Progenitor cell of endocrine pancreas (in vitro differentiated cells): ENCODE measurements at regions not wholly inside any gene's neighbourhood (a gene's known extent, or its start where the extent isn't known, plus 50 kb on each side); places are given as distances from the start of the nearest gene placed in this dataset.

Experiments
- DNase-seq: peaks from one replicate; pipeline ENCODE4 v3.0.0; 2021; ENCODE audit warnings: low spot score; ENCODE audit not compliant: unreplicated experiment
- H3K27ac Mint-ChIP-seq: 2 replicates; pipeline ENCODE4 v1.8.0; 2021; ENCODE audit warnings: mild to moderate bottlenecking, moderate library complexity, mixed read lengths
- H3K27me3 Mint-ChIP-seq: 2 replicates; pipeline ENCODE4 v1.8.0; 2021; ENCODE audit warnings: mixed read lengths
- H3K36me3 Mint-ChIP-seq: 2 replicates; pipeline ENCODE4 v1.8.0; 2022; ENCODE audit warnings: mixed read lengths; ENCODE audit not compliant: insufficient read depth
- H3K4me1 Mint-ChIP-seq: 2 replicates; pipeline ENCODE4 v1.8.0; 2021; ENCODE audit warnings: low read depth, mixed read lengths
- H3K4me3 Mint-ChIP-seq: 2 replicates; pipeline ENCODE4 v1.8.0; 2021; ENCODE audit warnings: low read depth, mild to moderate bottlenecking, moderate library complexity, mixed read lengths
- H3K9me3 Mint-ChIP-seq: 2 replicates; pipeline ENCODE4 v1.8.0; 2021; ENCODE audit warnings: low read depth, mixed read lengths
- CTCF ChIP-seq: fragments of 200-600 bp; sonication (generic); IDR thresholded peaks from one replicate; pipeline ENCODE4 v1.5.0; 2021; ENCODE audit warnings: antibody characterized with exemption, mild to moderate bottlenecking; ENCODE audit not compliant: unreplicated experiment

GRCh38 chrX:45815441-45815840, 614.8 kb upstream of the DIPK2B start:
- TF ChIP-seq CTCF = no peak
- DNase-seq = no peak
- H3K36me3 Mint-ChIP-seq = peaks cover 17% of the 10 kb centered on the region
- H3K27ac Mint-ChIP-seq = no peak overlapping the region
- H3K4me1 Mint-ChIP-seq = no peaks in the 10 kb centered on the region
- H3K27me3 Mint-ChIP-seq = no peaks in the 10 kb centered on the region
- peaks cover 24% of the 10 kb centered on the region for H3K9me3 Mint-ChIP-seq
- H3K4me3 Mint-ChIP-seq = no peak overlapping the region

GRCh38 chrX:45811326-45811725, 610.6 kb upstream of the DIPK2B start:
- H3K27me3 Mint-ChIP-seq = no peaks in the 10 kb centered on the region
- H3K27ac Mint-ChIP-seq = no peak overlapping the region
- peaks cover 22% of the 10 kb centered on the region for H3K4me1 Mint-ChIP-seq
- H3K36me3 Mint-ChIP-seq = peaks cover 8% of the 10 kb centered on the region
- TF ChIP-seq CTCF = no peak
- DNase-seq = no peak
- peaks cover 32% of the 10 kb centered on the region for H3K9me3 Mint-ChIP-seq
- no peak overlapping the region for H3K4me3 Mint-ChIP-seq

GRCh38 chrX:45807572-45808425, 607.1 kb upstream of the DIPK2B start:
- Mint-ChIP-seq H3K27me3 (no peaks in the 10 kb centered on the region), H3K4me3 (no peak overlapping the region)
- DNase-seq = no peak

GRCh38 chrX:45806410-45807121, 605.9 kb upstream of the DIPK2B start:
- H3K27me3 Mint-ChIP-seq = no peaks in the 10 kb centered on the region
- H3K4me3 Mint-ChIP-seq = no peak overlapping the region
- H3K4me1 Mint-ChIP-seq = peaks cover 26% of the 10 kb centered on the region

More at GRCh38 chrX:45807572-45808425, 607.1 kb upstream of the DIPK2B start:
- H3K9me3 Mint-ChIP-seq = peaks cover 38% of the 10 kb centered on the region
- H3K36me3 Mint-ChIP-seq = peaks cover 11% of the 10 kb centered on the region
- H3K27ac Mint-ChIP-seq = peak overlapping the region; percentile 70
- no peak for TF ChIP-seq CTCF
- H3K4me1 Mint-ChIP-seq = peaks cover 26% of the 10 kb centered on the region

More at GRCh38 chrX:45806410-45807121, 605.9 kb upstream of the DIPK2B start:
- peak overlapping the region; percentile 83 for H3K27ac Mint-ChIP-seq
- TF ChIP-seq CTCF = no peak
- peaks cover 9% of the 10 kb centered on the region for H3K36me3 Mint-ChIP-seq
- DNase-seq = no peak
- H3K9me3 Mint-ChIP-seq = peaks cover 34% of the 10 kb centered on the region
